ENCODE measurements at regions not wholly inside any gene's neighbourhood (a gene's known extent, or its start where the extent isn't known, plus 50 kb on each side); places are given as distances from the start of the nearest gene placed in this dataset.

GRCh38 chr4:100286636-100287035 lies 96.4 kb upstream of the DDIT4L start:
- DNase-seq (ENCODE audit: low read depth in 4 of 4, low spot score in 3 of 4) = peak in 3 of 4 donors; percentile 28 to 36 (median 31)

DNA sequence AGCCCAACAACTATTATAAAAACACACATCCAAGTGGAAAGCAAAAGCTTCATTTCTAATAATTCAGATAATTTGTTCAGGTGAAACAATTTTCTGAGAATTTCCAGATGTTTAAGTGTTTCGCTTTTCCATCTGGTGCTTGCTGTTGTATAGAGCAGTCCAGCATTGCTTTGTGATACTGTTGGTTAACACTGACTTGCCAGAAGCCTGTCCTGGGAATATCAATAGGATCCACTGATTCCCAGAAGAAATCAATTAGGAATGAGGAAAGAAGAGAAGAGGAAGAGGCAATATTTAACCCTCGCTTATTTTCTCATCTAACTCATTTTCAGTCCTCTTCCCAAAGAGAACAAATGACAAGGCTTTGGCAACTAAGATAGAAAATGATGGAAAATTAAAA lies 94.9 kb upstream of the DDIT4L start:
- DNase-seq (ENCODE audit: low read depth in 4 of 4, low spot score in 3 of 4) = no peak

DNA sequence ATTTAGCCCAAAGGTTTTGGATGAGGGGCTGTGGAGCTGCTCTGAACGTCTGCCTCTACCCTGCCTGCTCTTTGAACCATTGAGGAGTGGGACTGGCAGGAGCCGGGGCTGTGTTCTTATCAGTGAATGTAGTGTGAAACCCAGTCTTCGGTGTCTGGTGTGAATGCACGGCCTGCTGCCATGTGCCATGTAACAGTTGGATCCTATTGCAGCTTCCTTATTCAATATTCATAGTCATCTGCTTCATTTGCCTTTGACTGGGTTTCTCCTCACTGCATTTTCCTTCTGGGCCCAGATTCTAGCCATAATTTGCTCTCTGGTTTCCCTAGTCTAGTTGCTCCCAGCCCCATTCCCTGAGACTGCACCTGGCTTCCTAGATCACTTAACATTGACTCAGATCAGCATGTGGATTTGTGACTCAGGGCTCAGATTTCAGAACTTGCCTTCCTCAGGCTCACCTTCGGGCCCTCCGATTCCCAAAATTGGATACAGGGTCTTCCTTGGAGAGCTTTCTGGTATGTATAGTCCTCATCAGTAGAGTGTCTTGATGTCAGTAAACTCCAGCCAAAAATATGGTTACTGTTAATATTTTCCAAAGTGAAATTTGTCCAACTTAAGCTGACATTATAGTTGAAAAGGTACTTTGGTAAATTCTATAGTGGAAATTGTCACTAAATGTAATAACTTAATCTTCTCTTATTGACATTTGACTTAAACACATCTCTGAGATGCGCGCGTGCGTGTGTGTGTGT lies 94.0 kb upstream of the DDIT4L start:
- DNase-seq (ENCODE audit: low read depth in 4 of 4, low spot score in 3 of 4) = no peak

DNA sequence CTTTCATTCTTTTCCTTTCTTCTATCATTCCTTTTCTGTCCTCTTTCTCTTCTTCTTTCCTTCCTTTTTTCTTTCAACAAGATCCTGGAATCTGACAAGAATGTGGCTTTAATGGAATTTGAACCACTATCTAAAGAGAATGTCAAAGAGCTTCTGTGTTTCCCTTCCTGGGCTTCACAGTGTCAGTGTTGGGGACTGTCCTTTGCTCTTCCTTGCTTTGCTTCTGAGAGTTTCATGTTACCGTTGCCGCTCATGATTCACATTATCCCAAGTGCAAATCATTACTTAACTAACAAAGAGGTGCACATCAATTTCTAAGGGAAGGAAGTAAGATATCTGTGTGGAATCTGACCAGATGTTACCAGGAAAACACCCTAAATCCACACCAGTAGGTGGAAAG lies 90.5 kb upstream of the DDIT4L start:
- no peak for DNase-seq (ENCODE audit: low read depth in 4 of 4, low spot score in 3 of 4)

- DNase-seq (ENCODE audit: low read depth in 4 of 4, low spot score in 3 of 4) = no peak
These were observed 88.3 kb upstream of the DDIT4L start for GRCh38 chr4:100278567-100278966.

- DNase-seq (ENCODE audit: low read depth in 4 of 4, low spot score in 3 of 4) = no peak
These were observed 79.2 kb upstream of the DDIT4L start for GRCh38 chr4:100269446-100269845.

- no peak for DNase-seq (ENCODE audit: low read depth in 4 of 4, low spot score in 3 of 4)
These were observed 78.5 kb upstream of the DDIT4L start for GRCh38 chr4:100268789-100269188.

DNA sequence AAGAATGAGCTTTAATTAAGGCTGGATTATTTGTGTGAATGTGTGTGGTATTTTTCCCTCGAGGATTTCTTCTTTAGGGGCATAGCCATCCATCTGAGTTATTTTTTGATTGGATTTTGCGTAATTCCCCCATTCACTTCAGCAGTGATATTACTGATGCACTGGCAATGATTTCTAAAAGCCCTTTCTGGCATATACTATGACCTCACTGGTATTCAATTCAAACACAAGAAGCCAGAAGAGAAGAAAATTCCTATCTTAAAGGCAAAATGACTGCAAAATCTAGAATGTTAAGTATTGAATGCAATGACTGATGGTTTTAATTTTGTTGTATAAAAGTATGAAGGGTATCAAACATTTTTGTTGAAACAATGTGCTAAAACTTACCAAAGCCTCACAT lies 71.1 kb upstream of the DDIT4L start:
- no peak for DNase-seq (ENCODE audit: low read depth in 4 of 4, low spot score in 3 of 4)

DNA sequence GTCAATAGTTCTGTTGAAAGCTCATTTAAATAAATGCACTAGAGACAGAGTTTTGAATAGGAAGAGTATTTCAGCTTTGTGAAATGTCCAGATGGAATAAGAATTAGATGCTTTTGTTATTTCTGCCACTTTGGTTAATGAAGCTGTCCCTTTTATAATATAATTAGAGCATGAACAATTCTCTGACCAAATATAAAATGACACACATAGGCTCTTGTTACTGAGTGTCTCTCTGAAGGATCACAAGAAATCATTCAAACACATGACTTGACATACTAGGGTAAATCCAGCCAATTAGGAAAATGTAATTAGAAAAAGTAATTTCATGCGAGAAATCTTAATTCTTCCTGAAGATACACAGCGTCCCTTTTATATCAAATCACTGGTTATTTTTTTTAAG lies 68.4 kb upstream of the DDIT4L start:
- no peak for DNase-seq (ENCODE audit: low read depth in 4 of 4, low spot score in 3 of 4)

- no peak for DNase-seq (ENCODE audit: low read depth in 4 of 4, low spot score in 3 of 4)
These were observed 67.3 kb upstream of the DDIT4L start for GRCh38 chr4:100257567-100257966.

- no peak for DNase-seq (ENCODE audit: low read depth in 4 of 4, low spot score in 3 of 4)
These were observed 64.0 kb upstream of the DDIT4L start for GRCh38 chr4:100254237-100254636.

GRCh38 chr4:100248476-100248875 lies 58.2 kb upstream of the DDIT4L start:
- no peak for DNase-seq (ENCODE audit: low read depth in 4 of 4, low spot score in 3 of 4)

- DNase-seq (ENCODE audit: low read depth in 4 of 4, low spot score in 3 of 4) = no peak
These were observed 56.4 kb upstream of the DDIT4L start for GRCh38 chr4:100246697-100247096.

DNA sequence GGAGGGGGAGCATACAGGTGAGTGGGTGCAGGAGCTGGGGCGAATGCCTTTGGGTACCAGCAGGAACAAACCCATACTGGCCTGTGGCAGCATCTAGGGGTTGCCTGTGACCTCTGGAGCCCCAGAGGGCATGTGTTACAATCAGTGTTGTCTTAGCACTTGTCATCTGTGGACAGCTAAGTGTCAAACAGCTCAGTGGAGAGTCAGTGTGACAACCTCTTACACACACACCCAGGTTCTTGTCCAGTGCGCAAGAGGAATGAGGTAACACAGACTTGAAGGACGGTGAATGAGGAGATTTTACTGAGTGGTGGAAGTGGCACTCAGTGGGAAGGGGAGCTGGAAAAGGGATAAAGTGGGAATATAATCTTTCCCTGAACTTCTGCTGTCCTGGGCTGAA lies 54.1 kb upstream of the DDIT4L start:
- no peak for DNase-seq (ENCODE audit: low read depth in 4 of 4, low spot score in 3 of 4)

Measured in right renal pelvis (tissue), 4 donors.